PC-3 (cell line): ENCODE measurements at regions not wholly inside any gene's neighbourhood (a gene's known extent, or its start where the extent isn't known, plus 50 kb on each side); places are given as distances from the start of the nearest gene placed in this dataset.

ENCODE experiments used
- EZH2 ChIP-seq: fragments of 300-600 bp; sonication (generic); IDR thresholded peaks from one replicate; pipeline ENCODE4 v1.6.1; 2017; ENCODE audit warnings: antibody characterized with exemption, mild to moderate bottlenecking, low read length; ENCODE audit not compliant: unreplicated experiment
- EZH2phosphoT487 ChIP-seq: fragments of 300-600 bp; sonication (generic); IDR thresholded peaks from 2 replicates; pipeline ENCODE4 v1.6.1; 2018; ENCODE audit warnings: mild to moderate bottlenecking, antibody characterized with exemption, low read length, borderline replicate concordance
- TF ChIP-seq, protein P1 (sequence below): fragments of 300-600 bp; sonication (generic); conservative IDR thresholded peaks from 2 replicates; pipeline ENCODE4 v1.5.1; 2017; ENCODE audit warnings: antibody characterized with exemption, low read depth, mild to moderate bottlenecking, low read length

DNA sequence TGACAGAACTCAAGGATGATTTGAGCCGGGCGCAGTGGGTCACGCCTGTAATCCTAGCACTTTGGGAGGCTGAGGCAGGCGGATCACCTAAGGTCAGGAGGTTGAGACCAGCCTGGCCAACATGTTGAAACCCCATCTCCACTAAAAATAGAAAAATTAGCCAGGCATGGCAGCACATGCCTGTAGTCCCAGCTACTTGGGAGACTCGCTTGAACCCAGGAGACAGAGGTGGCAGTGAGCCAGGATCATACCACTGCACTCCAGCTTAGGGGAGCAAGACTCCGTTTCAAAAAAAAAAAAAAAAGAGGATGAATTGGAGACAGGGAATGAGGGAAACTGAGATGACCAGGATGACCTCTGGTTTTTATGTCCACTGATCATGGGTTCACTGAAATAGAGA is 60.4 kb upstream of the CDIN1 start:
- TF ChIP-seq, protein P1, sequence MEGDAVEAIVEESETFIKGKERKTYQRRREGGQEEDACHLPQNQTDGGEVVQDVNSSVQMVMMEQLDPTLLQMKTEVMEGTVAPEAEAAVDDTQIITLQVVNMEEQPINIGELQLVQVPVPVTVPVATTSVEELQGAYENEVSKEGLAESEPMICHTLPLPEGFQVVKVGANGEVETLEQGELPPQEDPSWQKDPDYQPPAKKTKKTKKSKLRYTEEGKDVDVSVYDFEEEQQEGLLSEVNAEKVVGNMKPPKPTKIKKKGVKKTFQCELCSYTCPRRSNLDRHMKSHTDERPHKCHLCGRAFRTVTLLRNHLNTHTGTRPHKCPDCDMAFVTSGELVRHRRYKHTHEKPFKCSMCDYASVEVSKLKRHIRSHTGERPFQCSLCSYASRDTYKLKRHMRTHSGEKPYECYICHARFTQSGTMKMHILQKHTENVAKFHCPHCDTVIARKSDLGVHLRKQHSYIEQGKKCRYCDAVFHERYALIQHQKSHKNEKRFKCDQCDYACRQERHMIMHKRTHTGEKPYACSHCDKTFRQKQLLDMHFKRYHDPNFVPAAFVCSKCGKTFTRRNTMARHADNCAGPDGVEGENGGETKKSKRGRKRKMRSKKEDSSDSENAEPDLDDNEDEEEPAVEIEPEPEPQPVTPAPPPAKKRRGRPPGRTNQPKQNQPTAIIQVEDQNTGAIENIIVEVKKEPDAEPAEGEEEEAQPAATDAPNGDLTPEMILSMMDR, result no peak
- TF ChIP-seq EZH2phosphoT487, result no peak
- no peak for TF ChIP-seq EZH2
